Neuronal stem cell (in vitro differentiated cells): ENCODE measurements at regions not wholly inside any gene's neighbourhood (a gene's known extent, or its start where the extent isn't known, plus 50 kb on each side); places are given as distances from the start of the nearest gene placed in this dataset.
"Not testable (repeated sequence)": the region's sequence is repeated elsewhere in the genome, so short reads cannot be mapped to it uniquely, and the experiment has no call there.

Experiments used
- DNase-seq: peaks from one replicate; pipeline ENCODE4 v3.0.0-alpha.2; 2013; ENCODE audit warnings: low spot score
- H2AFZ ChIP-seq: one replicate; pipeline ENCODE4 v1.6.1; 2013; ENCODE audit warnings: mild to moderate bottlenecking, low read length, inconsistent platforms
- H2AK5ac ChIP-seq: 2 replicates; pipeline ENCODE4 v1.6.1; 2013; ENCODE audit warnings: low read depth, mild to moderate bottlenecking, inconsistent platforms, low read length, moderate library complexity, mixed read lengths
- H2BK120ac ChIP-seq: 2 replicates; pipeline ENCODE4 v1.6.1; 2013; ENCODE audit warnings: low read depth, mild to moderate bottlenecking, inconsistent platforms, low read length, moderate library complexity, mixed read lengths
- H2BK12ac ChIP-seq: one replicate; pipeline ENCODE4 v1.6.1; 2013; ENCODE audit warnings: low read length, inconsistent platforms
- H2BK15ac ChIP-seq: 2 replicates; pipeline ENCODE4 v1.6.1; 2013; ENCODE audit warnings: mild to moderate bottlenecking, low read length, inconsistent platforms, mixed read lengths
- H2BK5ac ChIP-seq: one replicate; pipeline ENCODE4 v1.6.1; 2013; ENCODE audit warnings: inconsistent platforms, mild to moderate bottlenecking, low read length, moderate library complexity
- H3K14ac ChIP-seq: one replicate; pipeline ENCODE4 v1.6.1; 2013; ENCODE audit warnings: low read length, inconsistent platforms
- H3K18ac ChIP-seq: 2 replicates; pipeline ENCODE4 v1.6.1; 2013; ENCODE audit warnings: low read length, inconsistent platforms
- H3K23ac ChIP-seq: 2 replicates; pipeline ENCODE4 v1.6.1; 2013; ENCODE audit warnings: low read depth, mild to moderate bottlenecking, mixed read lengths, low read length, inconsistent platforms; ENCODE audit not compliant: poor library complexity
- H3K27ac ChIP-seq: replicated peaks from 3 replicates; pipeline ENCODE4 v1.5.1; 2013; ENCODE audit warnings: low read length, inconsistent platforms
- H3K27me3 ChIP-seq, 3 experiments: 2 replicates each; pipeline ENCODE4 v1.6.1; 2013; ENCODE audit warnings: low read length in 3 of 3, mild to moderate bottlenecking in 2 of 3, inconsistent platforms in 1 of 3, low read depth in 1 of 3, mixed read lengths in 1 of 3, moderate library complexity in 1 of 3; ENCODE audit not compliant: control insufficient read depth in 3 of 3, insufficient read depth in 3 of 3
- H3K36me3 ChIP-seq, 2 donors: replicated peaks in 1 of 2; 2 replicates each; pipeline ENCODE4 v1.6.1; 2013; ENCODE audit warnings: low read length in 2 of 2; ENCODE audit not compliant: control insufficient read depth in 2 of 2, insufficient read depth in 2 of 2
- H3K4ac ChIP-seq: 2 replicates; pipeline ENCODE4 v1.6.1; 2013; ENCODE audit warnings: inconsistent platforms, mild to moderate bottlenecking, low read length, moderate library complexity
- H3K4me1 ChIP-seq, 2 donors: 1 replicate in 1 of 2; 2 replicates in 1 of 2; pipeline ENCODE4 v1.6.1; 2013; ENCODE audit warnings: low read length in 2 of 2, low read depth in 1 of 2; ENCODE audit not compliant: control insufficient read depth in 2 of 2, insufficient read depth in 1 of 2
- H3K4me2 ChIP-seq: one replicate; pipeline ENCODE4 v1.6.1; 2013; ENCODE audit warnings: mild to moderate bottlenecking, low read length, inconsistent platforms; ENCODE audit not compliant: insufficient read depth, poor library complexity, severe bottlenecking
- H3K4me3 ChIP-seq, 2 donors: 2 replicates each; pipeline ENCODE4 v1.5.1; 2013; ENCODE audit warnings: low read length in 2 of 2, mild to moderate bottlenecking in 2 of 2, inconsistent platforms in 1 of 2, moderate library complexity in 1 of 2
- H3K79me1 ChIP-seq: one replicate; pipeline ENCODE4 v1.6.1; 2013; ENCODE audit warnings: low read depth, mild to moderate bottlenecking, inconsistent platforms, low read length, moderate library complexity
- H3K9ac ChIP-seq: one replicate; pipeline ENCODE4 v1.6.1; 2013; ENCODE audit warnings: mild to moderate bottlenecking, low read depth, low read length, inconsistent platforms; ENCODE audit not compliant: poor library complexity
- H3K9me3 ChIP-seq, 2 donors: replicated peaks in 1 of 2; 2 replicates each; pipeline versions ENCODE3 to v1.6.1; 2013; ENCODE audit warnings: low read length in 2 of 2, mild to moderate bottlenecking in 2 of 2, inconsistent platforms in 1 of 2, low read depth in 1 of 2, mixed read lengths in 1 of 2, moderate library complexity in 1 of 2; ENCODE audit not compliant: control insufficient read depth in 2 of 2, insufficient read depth in 1 of 2
- H4K8ac ChIP-seq: one replicate; pipeline ENCODE4 v1.6.1; 2013; ENCODE audit warnings: low read depth, mild to moderate bottlenecking, inconsistent platforms, low read length, moderate library complexity
- H4K91ac ChIP-seq: one replicate; pipeline ENCODE4 v1.6.1; 2013; ENCODE audit warnings: low read length, low read depth, mild to moderate bottlenecking, inconsistent platforms; ENCODE audit not compliant: poor library complexity
- WGBS, 2 donors: extraction: QIAGEN DNeasy Blood & Tissue Kit; methylation state at CpG; one replicate each; pipeline ENCODE4 v1.1.7; 2013; ENCODE audit warnings: missing lambda C conversion rate in 2 of 2, mixed read lengths in 1 of 2; ENCODE audit not compliant: insufficient read length in 2 of 2, insufficient replicate concordance in 1 of 2; ENCODE audit errors: extremely low coverage in 2 of 2; 5-methylcytosine and 5-hydroxymethylcytosine counted together

- Histone ChIP-seq H3K4ac (no peak overlapping the region), H3K4me1 (peaks cover 0 to 2% of the 10 kb centered on the region in 2 donors), H4K91ac (no peak overlapping the region), H2BK120ac (no peak overlapping the region), H3K18ac (no peak overlapping the region), H2AK5ac (no peak overlapping the region), H2BK12ac (no peak overlapping the region), H3K36me3 (no peaks in the 10 kb centered on the region), H3K9ac (no peak overlapping the region), H2BK5ac (no peak overlapping the region), H2BK15ac (no peak overlapping the region), H3K27me3 (peaks cover 0 to 12% (median 0%) of the 10 kb centered on the region in 3 experiments), H2AFZ (no peak overlapping the region), H3K27ac (no peak overlapping the region), H3K14ac (no peak overlapping the region), H3K9me3 (no peaks in the 10 kb centered on the region), H3K23ac (no peak overlapping the region), H3K4me2 (no peak overlapping the region), H3K79me1 (no peaks in the 10 kb centered on the region), H3K4me3 (no peak overlapping the region), H4K8ac (no peak overlapping the region)
- DNase-seq, result no peak
- no CpG with 5 or more reads among the region's 5 CpGs for WGBS, 2 donors
Measured at GRCh38 chr14:104406831-104407230, 172.7 kb upstream of the C14orf180 start.

- peaks cover 0 to 4% (median 0%) of the 10 kb centered on the region in 3 experiments for H3K27me3 ChIP-seq
- H3K18ac ChIP-seq, result no peak overlapping the region
- H3K79me1 ChIP-seq, result no peaks in the 10 kb centered on the region
- WGBS, 2 donors, result no CpG with 5 or more reads among the region's 1 CpG
- peaks cover 3 to 5% of the 10 kb centered on the region in 2 donors for H3K4me1 ChIP-seq
- no peaks in the 10 kb centered on the region for H3K9me3 ChIP-seq
- H2BK120ac ChIP-seq, result no peak overlapping the region
- H2BK5ac ChIP-seq, result no peak overlapping the region
- H2AFZ ChIP-seq, result no peak overlapping the region
- H4K8ac ChIP-seq, result no peak overlapping the region
- H3K9ac ChIP-seq, result no peak overlapping the region
- H3K23ac ChIP-seq, result no peak overlapping the region
- H3K14ac ChIP-seq, result no peak overlapping the region
- no peak overlapping the region for H2BK12ac ChIP-seq
- no peak overlapping the region for H3K4me2 ChIP-seq
- no peak overlapping the region for H3K27ac ChIP-seq
- DNase-seq, result no peak
- H2AK5ac ChIP-seq, result no peak overlapping the region
- H4K91ac ChIP-seq, result no peak overlapping the region
- H3K4me3 ChIP-seq, result no peak overlapping the region
- H3K36me3 ChIP-seq, result no peaks in the 10 kb centered on the region
- H2BK15ac ChIP-seq, result no peak overlapping the region
- H3K4ac ChIP-seq, result no peak overlapping the region
Measured at GRCh38 chr14:104416383-104416782, 163.2 kb upstream of the C14orf180 start.

- Histone ChIP-seq H3K4me2 (no peak overlapping the region), H3K9ac (no peak overlapping the region), H3K79me1 (no peaks in the 10 kb centered on the region), H3K27ac (no peak overlapping the region), H3K4me1 (peaks cover 3 to 16% of the 10 kb centered on the region in 2 donors), H2BK120ac (no peak overlapping the region), H2BK15ac (no peak overlapping the region), H4K8ac (no peak overlapping the region), H3K36me3 (no peaks in the 10 kb centered on the region), H3K9me3 (no peaks in the 10 kb centered on the region), H3K4ac (no peak overlapping the region), H3K27me3 (peaks cover 0 to 23% (median 0%) of the 10 kb centered on the region in 3 experiments), H3K18ac (no peak overlapping the region), H2AK5ac (no peak overlapping the region), H3K23ac (no peak overlapping the region), H4K91ac (no peak overlapping the region), H3K4me3 (no peak overlapping the region), H3K14ac (no peak overlapping the region), H2AFZ (peak overlapping the region; percentile 31), H2BK5ac (no peak overlapping the region), H2BK12ac (no peak overlapping the region)
- WGBS, 2 donors, result no CpG with 5 or more reads among the region's 6 CpGs
- DNase-seq, result no peak
Measured at GRCh38 chr14:104419865-104420505, 159.6 kb upstream of the C14orf180 start.

GRCh38 chr14:104420523-104420922, 159.0 kb upstream of the C14orf180 start:
- not testable (repeated sequence) for H3K9ac ChIP-seq, H3K27ac ChIP-seq, H3K4me2 ChIP-seq, H3K14ac ChIP-seq, H3K4ac ChIP-seq, H3K23ac ChIP-seq, H2AFZ ChIP-seq, H3K18ac ChIP-seq, H4K91ac ChIP-seq, H3K36me3 ChIP-seq, H3K9me3 ChIP-seq, H4K8ac ChIP-seq, H2BK15ac ChIP-seq, DNase-seq, H3K79me1 ChIP-seq, H3K4me3 ChIP-seq, H2BK5ac ChIP-seq, H2BK12ac ChIP-seq, H2BK120ac ChIP-seq
- WGBS, 2 donors, result no CpG with 5 or more reads among the region's 3 CpGs
- Histone ChIP-seq H2AK5ac (peak overlapping the region; percentile 59), H3K4me1 (peaks cover 3 to 16% of the 10 kb centered on the region in 2 donors), H3K27me3 (peaks cover 0 to 23% (median 0%) of the 10 kb centered on the region in 3 experiments)
